GM18517 (cell line): ENCODE measurements at regions not wholly inside any gene's neighbourhood (a gene's known extent, or its start where the extent isn't known, plus 50 kb on each side); places are given as distances from the start of the nearest gene placed in this dataset.
"Not testable (repeated sequence)": the region's sequence is repeated elsewhere in the genome, so short reads cannot be mapped to it uniquely, and the experiment has no call there.

Experiments
- ATAC-seq: cut with Tn5 transposase; IDR thresholded peaks from one replicate; pipeline ENCODE4 v1.9.1; 2021; ENCODE audit warnings: mild to moderate bottlenecking, moderate library complexity; ENCODE audit not compliant: unreplicated experiment

GRCh38 chr1:70812442-70813109 is 235.0 kb downstream of the PTGER3 start:
- ATAC-seq, result no peak

GRCh38 chr1:70818401-70818800 is 229.2 kb downstream of the PTGER3 start:
- no peak for ATAC-seq

GRCh38 chr1:70819231-70819630 is 228.4 kb downstream of the PTGER3 start:
- ATAC-seq, result no peak

GRCh38 chr1:70819785-70820184 is 227.8 kb downstream of the PTGER3 start:
- ATAC-seq, result no peak

GRCh38 chr1:70820396-70820795 is 227.2 kb downstream of the PTGER3 start:
- ATAC-seq, result no peak

GRCh38 chr1:70820995-70821394 is 226.6 kb downstream of the PTGER3 start:
- ATAC-seq, result no peak

- no peak for ATAC-seq
Measured at GRCh38 chr1:70826428-70826827, 221.2 kb downstream of the PTGER3 start.

- no peak for ATAC-seq
Measured at GRCh38 chr1:70827030-70827429, 220.6 kb downstream of the PTGER3 start.

- ATAC-seq, result no peak
Measured at GRCh38 chr1:70828177-70828576, 219.4 kb downstream of the PTGER3 start.

GRCh38 chr1:70834365-70834764 is 213.3 kb downstream of the PTGER3 start:
- ATAC-seq, result not testable (repeated sequence)

- no peak for ATAC-seq
Measured at GRCh38 chr1:70836456-70836855, 211.2 kb downstream of the PTGER3 start.

GRCh38 chr1:70840260-70840953 is 207.2 kb downstream of the PTGER3 start:
- ATAC-seq, result no peak

GRCh38 chr1:70842562-70842961 is 205.1 kb downstream of the PTGER3 start:
- no peak for ATAC-seq

- ATAC-seq, result no peak
Measured at GRCh38 chr1:70843452-70843851, 204.2 kb downstream of the PTGER3 start.

GRCh38 chr1:70847013-70847412 is 200.6 kb downstream of the PTGER3 start:
- no peak for ATAC-seq

- ATAC-seq, result no peak
Measured at GRCh38 chr1:70855203-70855602, 192.4 kb downstream of the PTGER3 start.

- no peak for ATAC-seq
Measured at GRCh38 chr1:70856201-70856600, 191.4 kb downstream of the PTGER3 start.

GRCh38 chr1:70863239-70863638 is 184.4 kb downstream of the PTGER3 start:
- ATAC-seq, result no peak

- ATAC-seq, result no peak
Measured at GRCh38 chr1:70864302-70864701, 183.3 kb downstream of the PTGER3 start.

- no peak for ATAC-seq
Measured at GRCh38 chr1:70866542-70867264, 180.9 kb downstream of the PTGER3 start.

- ATAC-seq, result no peak
Measured at GRCh38 chr1:70871790-70872189, 175.8 kb downstream of the PTGER3 start.

GRCh38 chr1:70874063-70874462 is 173.6 kb downstream of the PTGER3 start:
- no peak for ATAC-seq
